GM12875 (cell line): ENCODE measurements at regions not wholly inside any gene's neighbourhood (a gene's known extent, or its start where the extent isn't known, plus 50 kb on each side); places are given as distances from the start of the nearest gene placed in this dataset.

ENCODE experiments used
- H3K4me3 ChIP-seq: one replicate; pipeline ENCODE4 v1.5.1; 2011; ENCODE audit warnings: low read depth, low read length, control low read depth
- CTCF ChIP-seq: IDR thresholded peaks from 2 replicates; pipeline ENCODE4 v1.5.1; 2011; ENCODE audit warnings: low read depth, mild to moderate bottlenecking, control low read depth, inconsistent platforms, low read length, moderate library complexity, borderline replicate concordance; ENCODE audit not compliant: insufficient read depth

DNA sequence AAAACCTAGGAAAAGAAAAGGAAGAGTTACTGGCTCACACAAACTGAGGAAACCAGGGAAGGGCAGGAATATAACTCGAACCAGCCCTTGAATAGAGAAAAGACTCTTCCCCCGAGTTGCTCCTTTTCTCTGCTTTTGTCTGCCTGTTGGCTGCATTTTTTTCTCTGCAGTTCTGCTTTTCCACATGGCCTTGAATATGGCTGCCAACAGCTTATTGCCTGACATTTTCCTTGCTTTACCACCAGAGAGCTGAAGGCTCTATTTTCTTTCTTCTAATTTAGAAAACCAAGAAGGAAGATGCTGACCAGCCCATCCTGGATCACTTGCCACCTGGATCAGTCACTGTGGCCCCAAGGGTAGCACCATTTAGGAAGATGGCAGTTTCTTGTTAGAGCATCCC is 164.8 kb upstream of the MAN1A1 start:
- H3K4me3 ChIP-seq = no peak overlapping the region
- TF ChIP-seq CTCF = no peak

- H3K4me3 ChIP-seq = no peak overlapping the region
- no peak for TF ChIP-seq CTCF
These were observed 161.5 kb upstream of the MAN1A1 start for GRCh38 chr6:119511024-119511423.

- no peak for TF ChIP-seq CTCF
- H3K4me3 ChIP-seq = no peak overlapping the region
These were observed 160.7 kb upstream of the MAN1A1 start for GRCh38 chr6:119510246-119510645.

GRCh38 chr6:119506631-119507174 is 157.1 kb upstream of the MAN1A1 start:
- no peak overlapping the region for H3K4me3 ChIP-seq
- no peak for TF ChIP-seq CTCF

- no peak for TF ChIP-seq CTCF
- H3K4me3 ChIP-seq = no peak overlapping the region
These were observed 152.4 kb upstream of the MAN1A1 start for GRCh38 chr6:119501798-119502483.

DNA sequence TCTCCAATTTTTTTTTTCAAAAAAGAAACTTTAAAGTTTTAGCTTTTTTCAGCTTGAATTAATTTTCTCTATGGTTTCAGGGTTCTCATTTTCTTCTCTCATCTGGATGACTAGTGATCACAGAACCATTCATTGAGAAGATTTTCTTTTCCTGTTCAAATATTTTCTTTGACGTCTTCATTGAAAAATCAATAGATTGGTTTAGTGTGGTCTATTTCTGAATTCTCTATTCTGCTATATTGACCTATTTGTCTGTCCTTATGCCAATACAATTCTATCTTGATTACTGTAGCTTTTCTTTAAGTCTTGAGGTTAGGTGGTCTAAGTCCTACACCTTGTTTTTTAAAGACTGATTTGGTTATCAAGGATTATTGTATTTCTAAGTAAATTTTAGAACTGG is 150.2 kb upstream of the MAN1A1 start:
- no peak for TF ChIP-seq CTCF
- H3K4me3 ChIP-seq = no peak overlapping the region

- no peak overlapping the region for H3K4me3 ChIP-seq
- no peak for TF ChIP-seq CTCF
These were observed 148.6 kb upstream of the MAN1A1 start for GRCh38 chr6:119497988-119498727.
